ENCODE measurements at regions not wholly inside any gene's neighbourhood (a gene's known extent, or its start where the extent isn't known, plus 50 kb on each side); places are given as distances from the start of the nearest gene placed in this dataset.

GRCh38 chr6:66992660-66993059 is 1285.6 kb upstream of the EYS start:
- Histone ChIP-seq H4K20me1 (ENCODE audit: insufficient read depth, low read length) (no peaks in the 10 kb centered on the region), H3K4me3 (ENCODE audit: low read length) (peak overlapping the region; percentile 51; the same call in 1 of the 2 replicates), H3K9me3 (ENCODE audit: insufficient read depth, low read length) (no peaks in the 10 kb centered on the region; the same call in 1 of the 2 replicates), H2AFZ (ENCODE audit: low read depth, low read length) (peak overlapping the region; percentile 24), H3K4me1 (ENCODE audit: low read length) (peaks cover 8% of the 10 kb centered on the region; the same call in 1 of the 2 replicates), H3K36me3 (replicated peaks; ENCODE audit: low read depth, low read length) (peaks cover 3% of the 10 kb centered on the region), H3K79me2 (ENCODE audit: low read length) (no peaks in the 10 kb centered on the region), H3K27ac (ENCODE audit: low read length) (peak overlapping the region; percentile 47; the same call in 1 of the 2 replicates), H3K4me2 (ENCODE audit: low read length) (peak overlapping the region; percentile 62), H3K9ac (ENCODE audit: low read length) (0 out of 2 replicates have a peak overlapping the region, but pooled peaks have one; percentile 12), H3K27me3 (ENCODE audit: low read depth, low read length) (no peaks in the 10 kb centered on the region)
- TF ChIP-seq CTCF (IDR thresholded peaks at IDR 0.05; ENCODE audit: low read depth, low read length) (no peak), EZH2phosphoT487 (IDR thresholded peaks at IDR 0.05; ENCODE audit: low read depth) (no peak)

- H3K9me3 ChIP-seq (ENCODE audit: insufficient read depth, low read length): no peaks in the 10 kb centered on the region; the same call in 1 of the 2 replicates
- no peak overlapping the region for H3K9ac ChIP-seq (ENCODE audit: low read length)
- H3K4me3 ChIP-seq (ENCODE audit: low read length): no peak overlapping the region
- H4K20me1 ChIP-seq (ENCODE audit: insufficient read depth, low read length): no peaks in the 10 kb centered on the region
- peaks cover 3% of the 10 kb centered on the region for H3K36me3 ChIP-seq (replicated peaks; ENCODE audit: low read depth, low read length)
- TF ChIP-seq CTCF (IDR thresholded peaks at IDR 0.05; ENCODE audit: low read depth, low read length) (no peak), EZH2phosphoT487 (IDR thresholded peaks at IDR 0.05; ENCODE audit: low read depth) (no peak)
- H3K79me2 ChIP-seq (ENCODE audit: low read length): no peaks in the 10 kb centered on the region
- no peaks in the 10 kb centered on the region for H3K4me1 ChIP-seq (ENCODE audit: low read length)
- no peak overlapping the region for H3K27ac ChIP-seq (ENCODE audit: low read length)
- no peak overlapping the region; the same call in 1 of the 2 replicates for H2AFZ ChIP-seq (ENCODE audit: low read depth, low read length)
- no peaks in the 10 kb centered on the region for H3K27me3 ChIP-seq (ENCODE audit: low read depth, low read length)
- H3K4me2 ChIP-seq (ENCODE audit: low read length): no peak overlapping the region
These were observed 1279.9 kb upstream of the EYS start for GRCh38 chr6:66986940-66987339.

GRCh38 chr6:66985816-66986215 is 1278.8 kb upstream of the EYS start:
- Histone ChIP-seq H2AFZ (ENCODE audit: low read depth, low read length) (no peak overlapping the region), H3K9me3 (ENCODE audit: insufficient read depth, low read length) (no peaks in the 10 kb centered on the region; the same call in 1 of the 2 replicates), H3K27me3 (ENCODE audit: low read depth, low read length) (no peaks in the 10 kb centered on the region), H3K4me3 (ENCODE audit: low read length) (no peak overlapping the region), H3K36me3 (replicated peaks; ENCODE audit: low read depth, low read length) (peaks cover 3% of the 10 kb centered on the region), H3K4me2 (ENCODE audit: low read length) (no peak overlapping the region), H3K27ac (ENCODE audit: low read length) (no peak overlapping the region), H3K9ac (ENCODE audit: low read length) (no peak overlapping the region), H3K79me2 (ENCODE audit: low read length) (no peaks in the 10 kb centered on the region), H4K20me1 (ENCODE audit: insufficient read depth, low read length) (no peaks in the 10 kb centered on the region), H3K4me1 (ENCODE audit: low read length) (no peaks in the 10 kb centered on the region)
- TF ChIP-seq CTCF (IDR thresholded peaks at IDR 0.05; ENCODE audit: low read depth, low read length) (no peak), EZH2phosphoT487 (IDR thresholded peaks at IDR 0.05; ENCODE audit: low read depth) (no peak)

GRCh38 chr6:66970373-66970772 is 1263.3 kb upstream of the EYS start:
- no peak overlapping the region for H3K4me3 ChIP-seq (ENCODE audit: low read length)
- peaks cover 11% of the 10 kb centered on the region for H3K4me1 ChIP-seq (ENCODE audit: low read length)
- H3K4me2 ChIP-seq (ENCODE audit: low read length): peak overlapping the region; percentile 14; the same call in 1 of the 2 replicates
- no peak overlapping the region for H2AFZ ChIP-seq (ENCODE audit: low read depth, low read length)
- no peak overlapping the region for H3K9ac ChIP-seq (ENCODE audit: low read length)
- no peaks in the 10 kb centered on the region for H3K36me3 ChIP-seq (replicated peaks; ENCODE audit: low read depth, low read length)
- no peaks in the 10 kb centered on the region for H3K79me2 ChIP-seq (ENCODE audit: low read length)
- no peaks in the 10 kb centered on the region for H4K20me1 ChIP-seq (ENCODE audit: insufficient read depth, low read length)
- TF ChIP-seq EZH2phosphoT487 (IDR thresholded peaks at IDR 0.05; ENCODE audit: low read depth) (no peak), CTCF (IDR thresholded peaks at IDR 0.05; ENCODE audit: low read depth, low read length) (no peak)
- H3K27me3 ChIP-seq (ENCODE audit: low read depth, low read length): no peaks in the 10 kb centered on the region
- H3K9me3 ChIP-seq (ENCODE audit: insufficient read depth, low read length): no peaks in the 10 kb centered on the region
- H3K27ac ChIP-seq (ENCODE audit: low read length): no peak overlapping the region
